GM18517 (cell line): ENCODE measurements at regions not wholly inside any gene's neighbourhood (a gene's known extent, or its start where the extent isn't known, plus 50 kb on each side); places are given as distances from the start of the nearest gene placed in this dataset.

Experiments
- ATAC-seq: cut with Tn5 transposase; IDR thresholded peaks from one replicate; pipeline ENCODE4 v1.9.1; 2021; ENCODE audit warnings: mild to moderate bottlenecking, moderate library complexity; ENCODE audit not compliant: unreplicated experiment

- no peak for ATAC-seq
Observed at GRCh38 chr12:34391771-34392581, 369.7 kb downstream of the ALG10 start.

- no peak for ATAC-seq
Observed at GRCh38 chr12:34392741-34393085, 370.4 kb downstream of the ALG10 start.

- no peak for ATAC-seq
Observed at GRCh38 chr12:34393086-34393820, 371.0 kb downstream of the ALG10 start.

- ATAC-seq, result no peak
Observed at GRCh38 chr12:34393821-34394150, 371.5 kb downstream of the ALG10 start.

GRCh38 chr12:34394211-34395055, 372.1 kb downstream of the ALG10 start:
- ATAC-seq, result no peak

GRCh38 chr12:34395056-34396005, 373.0 kb downstream of the ALG10 start:
- ATAC-seq, result no peak

- no peak for ATAC-seq
Observed at GRCh38 chr12:34396006-34396860, 373.9 kb downstream of the ALG10 start.

GRCh38 chr12:34396861-34397590, 374.7 kb downstream of the ALG10 start:
- ATAC-seq, result no peak

- ATAC-seq, result no peak
Observed at GRCh38 chr12:34397591-34398365, 375.5 kb downstream of the ALG10 start.

- ATAC-seq, result no peak
Observed at GRCh38 chr12:34398366-34398705, 376.0 kb downstream of the ALG10 start.

- ATAC-seq, result no peak
Observed at GRCh38 chr12:34398706-34399630, 376.7 kb downstream of the ALG10 start.

- ATAC-seq, result no peak
Observed at GRCh38 chr12:34399631-34400410, 377.5 kb downstream of the ALG10 start.

- no peak for ATAC-seq
Observed at GRCh38 chr12:34400411-34400881, 378.1 kb downstream of the ALG10 start.

GRCh38 chr12:34400986-34401658, 378.8 kb downstream of the ALG10 start:
- ATAC-seq, result no peak

GRCh38 chr12:34401659-34402227, 379.4 kb downstream of the ALG10 start:
- no peak for ATAC-seq
